ENCODE measurements at regions not wholly inside any gene's neighbourhood (a gene's known extent, or its start where the extent isn't known, plus 50 kb on each side); places are given as distances from the start of the nearest gene placed in this dataset.
"Not testable (repeated sequence)": the region's sequence is repeated elsewhere in the genome, so short reads cannot be mapped to it uniquely, and the experiment has no call there.

GRCh38 chr11:92099183-92099582 is 125.4 kb upstream of the FAT3 start:
- TF ChIP-seq POLR2AphosphoS5 (IDR thresholded peaks at IDR 0.05) (no peak), POLR2A (IDR thresholded peaks at IDR 0.05; ENCODE audit: low read depth) (no peak), EP300 (IDR thresholded peaks at IDR 0.05) (no peak), CTCF (IDR thresholded peaks at IDR 0.05) (no peak)
- no peaks in the 10 kb centered on the region for H3K36me3 ChIP-seq
- no peak overlapping the region for H3K4me3 ChIP-seq
- no peak for DNase-seq (ENCODE audit: extremely low spot score)
- intact Hi-C loops (cut with DNase I) = no loop called here
- H3K9me3 ChIP-seq = no peaks in the 10 kb centered on the region
- H3K27me3 ChIP-seq = no peaks in the 10 kb centered on the region
- peaks cover 0 to 9% (median 2%) of the 10 kb centered on the region in 4 donors for H3K4me1 ChIP-seq
- H3K27ac ChIP-seq (replicated peaks in 1 of 4) = no peak overlapping the region
- 80% methylated on average over 1 of the region's 1 CpG for WGBS

- DNase-seq (ENCODE audit: extremely low spot score) = no peak
- Histone ChIP-seq H3K27me3 (no peaks in the 10 kb centered on the region), H3K9me3 (no peaks in the 10 kb centered on the region), H3K4me3 (no peak overlapping the region), H3K27ac (replicated peaks in 1 of 4) (no peak overlapping the region), H3K4me1 (peaks cover 0 to 9% (median 2%) of the 10 kb centered on the region in 4 donors), H3K36me3 (no peaks in the 10 kb centered on the region)
- intact Hi-C loops (cut with DNase I) = no loop called here
- WGBS = 96% methylated on average over 2 of the region's 2 CpGs
- TF ChIP-seq POLR2A (IDR thresholded peaks at IDR 0.05; ENCODE audit: low read depth) (no peak), EP300 (IDR thresholded peaks at IDR 0.05) (no peak), CTCF (IDR thresholded peaks at IDR 0.05) (no peak), POLR2AphosphoS5 (IDR thresholded peaks at IDR 0.05) (no peak)
Observed at GRCh38 chr11:92098172-92098571, 126.4 kb upstream of the FAT3 start.

- no peaks in the 10 kb centered on the region for H3K27me3 ChIP-seq
Observed at GRCh38 chr11:92087725-92088537, 136.7 kb upstream of the FAT3 start.

GRCh38 chr11:92083123-92083522 is 141.5 kb upstream of the FAT3 start:
- no peak overlapping the region for H3K27ac ChIP-seq (replicated peaks in 1 of 4)
- DNase-seq (ENCODE audit: extremely low spot score) = no peak
- intact Hi-C loops (cut with DNase I) = no loop called here
- no peaks in the 10 kb centered on the region for H3K4me1 ChIP-seq
- no peak overlapping the region for H3K4me3 ChIP-seq
- no peak for TF ChIP-seq CTCF (IDR thresholded peaks at IDR 0.05)
- no peaks in the 10 kb centered on the region for H3K27me3 ChIP-seq
- no peaks in the 10 kb centered on the region for H3K36me3 ChIP-seq
- H3K9me3 ChIP-seq = no peaks in the 10 kb centered on the region
- 76% methylated on average over 3 of the region's 3 CpGs for WGBS

More at GRCh38 chr11:92087725-92088537, 136.7 kb upstream of the FAT3 start:
- DNase-seq (ENCODE audit: extremely low spot score) = no peak
- no peaks in the 10 kb centered on the region for H3K9me3 ChIP-seq
- no peak overlapping the region for H3K4me3 ChIP-seq
- no peak for TF ChIP-seq POLR2AphosphoS5 (IDR thresholded peaks at IDR 0.05)
- no peaks in the 10 kb centered on the region for H3K36me3 ChIP-seq
- no peak overlapping the region for H3K27ac ChIP-seq (replicated peaks in 1 of 4)
- no peaks in the 10 kb centered on the region for H3K4me1 ChIP-seq
- WGBS = 61% methylated on average over 5 of the region's 5 CpGs
- intact Hi-C loops (cut with DNase I) = no loop called here

GRCh38 chr11:92082652-92083051 is 142.0 kb upstream of the FAT3 start:
- no peaks in the 10 kb centered on the region for H3K36me3 ChIP-seq
- no peak for DNase-seq (ENCODE audit: extremely low spot score)
- intact Hi-C loops (cut with DNase I) = no loop called here
- no peaks in the 10 kb centered on the region for H3K4me1 ChIP-seq
- H3K9me3 ChIP-seq = no peaks in the 10 kb centered on the region
- no peak overlapping the region for H3K4me3 ChIP-seq
- TF ChIP-seq EP300 (IDR thresholded peaks at IDR 0.05) = no peak
- no peak for TF ChIP-seq POLR2A (IDR thresholded peaks at IDR 0.05; ENCODE audit: low read depth)
- TF ChIP-seq POLR2AphosphoS5 (IDR thresholded peaks at IDR 0.05) = no peak
- no peak for TF ChIP-seq CTCF (IDR thresholded peaks at IDR 0.05)
- H3K27ac ChIP-seq (replicated peaks in 1 of 4) = no peak overlapping the region
- no peaks in the 10 kb centered on the region for H3K27me3 ChIP-seq

- H3K36me3 ChIP-seq; intact Hi-C loops (cut with DNase I); H3K27me3 ChIP-seq; H3K27ac ChIP-seq (replicated peaks in 1 of 4); H3K4me3 ChIP-seq; H3K4me1 ChIP-seq; DNase-seq (ENCODE audit: extremely low spot score): not testable (repeated sequence)
- H3K9me3 ChIP-seq = peaks cover 0 to 25% (median 6%) of the 10 kb centered on the region in 4 donors
- 89% methylated on average over 1 of the region's 1 CpG for WGBS
Observed at GRCh38 chr11:92074498-92074897, 150.1 kb upstream of the FAT3 start.
